Glutamatergic neuron (in vitro differentiated cells): ENCODE measurements at regions not wholly inside any gene's neighbourhood (a gene's known extent, or its start where the extent isn't known, plus 50 kb on each side); places are given as distances from the start of the nearest gene placed in this dataset.

Source experiments
- DNase-seq: peaks from one replicate; pipeline ENCODE4 v3.0.0; 2022
- H3K27ac Mint-ChIP-seq: one replicate; pipeline ENCODE4 v1.8.0; 2020; ENCODE audit warnings: mild to moderate bottlenecking, mixed read lengths, inconsistent platforms; ENCODE audit not compliant: unreplicated experiment
- H3K27me3 Mint-ChIP-seq: one replicate; pipeline ENCODE4 v1.8.0; 2020; ENCODE audit warnings: mild to moderate bottlenecking, moderate library complexity, mixed read lengths, inconsistent platforms; ENCODE audit not compliant: unreplicated experiment
- H3K36me3 Mint-ChIP-seq: one replicate; pipeline ENCODE4 v1.8.0; 2020; ENCODE audit warnings: mild to moderate bottlenecking, mixed read lengths, inconsistent platforms; ENCODE audit not compliant: unreplicated experiment
- H3K4me1 Mint-ChIP-seq: one replicate; pipeline ENCODE4 v1.8.0; 2020; ENCODE audit warnings: mild to moderate bottlenecking, low read depth, mixed read lengths, inconsistent platforms; ENCODE audit not compliant: unreplicated experiment
- H3K4me3 Mint-ChIP-seq: one replicate; pipeline ENCODE4 v1.8.0; 2020; ENCODE audit warnings: mild to moderate bottlenecking, mixed read lengths, inconsistent platforms; ENCODE audit not compliant: unreplicated experiment
- H3K9me3 Mint-ChIP-seq: one replicate; pipeline ENCODE4 v1.8.0; 2020; ENCODE audit warnings: mild to moderate bottlenecking, moderate library complexity, mixed read lengths, inconsistent platforms; ENCODE audit not compliant: unreplicated experiment
- TF ChIP-seq, protein P1 (sequence below): fragments of 200-600 bp; sonication (generic); IDR thresholded peaks from one replicate; pipeline ENCODE4 v1.5.0; 2021; ENCODE audit not compliant: partially characterized antibody, unreplicated experiment

DNA sequence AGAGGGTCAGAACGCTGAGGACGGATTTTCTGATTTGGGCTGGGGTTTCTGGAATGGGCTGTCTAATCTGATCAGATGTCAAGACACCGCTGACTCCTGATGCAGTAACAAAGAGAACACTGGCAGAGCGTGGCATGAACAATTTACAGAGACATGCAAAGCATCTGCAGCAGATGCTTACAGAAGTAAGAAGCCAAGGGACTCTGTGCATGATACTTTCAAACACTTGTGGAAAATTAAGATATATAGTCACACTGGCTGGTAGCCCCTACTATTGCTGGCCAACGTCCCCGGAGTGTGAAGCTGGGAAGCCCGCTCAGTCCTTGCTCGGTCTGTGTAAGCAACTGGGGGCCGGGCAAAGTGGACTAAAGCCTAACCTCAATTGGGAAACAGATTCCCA lies 903.7 kb downstream of the BRD1 start:
- no peak overlapping the region for H3K4me3 Mint-ChIP-seq
- TF ChIP-seq, protein P1, sequence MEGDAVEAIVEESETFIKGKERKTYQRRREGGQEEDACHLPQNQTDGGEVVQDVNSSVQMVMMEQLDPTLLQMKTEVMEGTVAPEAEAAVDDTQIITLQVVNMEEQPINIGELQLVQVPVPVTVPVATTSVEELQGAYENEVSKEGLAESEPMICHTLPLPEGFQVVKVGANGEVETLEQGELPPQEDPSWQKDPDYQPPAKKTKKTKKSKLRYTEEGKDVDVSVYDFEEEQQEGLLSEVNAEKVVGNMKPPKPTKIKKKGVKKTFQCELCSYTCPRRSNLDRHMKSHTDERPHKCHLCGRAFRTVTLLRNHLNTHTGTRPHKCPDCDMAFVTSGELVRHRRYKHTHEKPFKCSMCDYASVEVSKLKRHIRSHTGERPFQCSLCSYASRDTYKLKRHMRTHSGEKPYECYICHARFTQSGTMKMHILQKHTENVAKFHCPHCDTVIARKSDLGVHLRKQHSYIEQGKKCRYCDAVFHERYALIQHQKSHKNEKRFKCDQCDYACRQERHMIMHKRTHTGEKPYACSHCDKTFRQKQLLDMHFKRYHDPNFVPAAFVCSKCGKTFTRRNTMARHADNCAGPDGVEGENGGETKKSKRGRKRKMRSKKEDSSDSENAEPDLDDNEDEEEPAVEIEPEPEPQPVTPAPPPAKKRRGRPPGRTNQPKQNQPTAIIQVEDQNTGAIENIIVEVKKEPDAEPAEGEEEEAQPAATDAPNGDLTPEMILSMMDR, result no peak
- no peaks in the 10 kb centered on the region for H3K27me3 Mint-ChIP-seq
- H3K9me3 Mint-ChIP-seq, result peaks cover 23% of the 10 kb centered on the region
- no peak overlapping the region for H3K27ac Mint-ChIP-seq
- H3K36me3 Mint-ChIP-seq, result no peaks in the 10 kb centered on the region
- H3K4me1 Mint-ChIP-seq, result no peaks in the 10 kb centered on the region
- no peak for DNase-seq

- no peaks in the 10 kb centered on the region for H3K27me3 Mint-ChIP-seq
- TF ChIP-seq, protein P1, result no peak
- no peaks in the 10 kb centered on the region for H3K4me1 Mint-ChIP-seq
- H3K27ac Mint-ChIP-seq, result no peak overlapping the region
- DNase-seq, result no peak
- H3K9me3 Mint-ChIP-seq, result peaks cover 24% of the 10 kb centered on the region
- H3K4me3 Mint-ChIP-seq, result no peak overlapping the region
- H3K36me3 Mint-ChIP-seq, result peaks cover 5% of the 10 kb centered on the region
These were observed 904.4 kb downstream of the BRD1 start for GRCh38 chr22:48923165-48923865.

GRCh38 chr22:48921411-48921903 lies 906.2 kb downstream of the BRD1 start:
- Mint-ChIP-seq H3K9me3 (peaks cover 28% of the 10 kb centered on the region), H3K27me3 (no peaks in the 10 kb centered on the region), H3K36me3 (peaks cover 11% of the 10 kb centered on the region), H3K4me1 (no peaks in the 10 kb centered on the region), H3K4me3 (no peak overlapping the region), H3K27ac (no peak overlapping the region)
- no peak for DNase-seq
- TF ChIP-seq, protein P1, result no peak

DNA sequence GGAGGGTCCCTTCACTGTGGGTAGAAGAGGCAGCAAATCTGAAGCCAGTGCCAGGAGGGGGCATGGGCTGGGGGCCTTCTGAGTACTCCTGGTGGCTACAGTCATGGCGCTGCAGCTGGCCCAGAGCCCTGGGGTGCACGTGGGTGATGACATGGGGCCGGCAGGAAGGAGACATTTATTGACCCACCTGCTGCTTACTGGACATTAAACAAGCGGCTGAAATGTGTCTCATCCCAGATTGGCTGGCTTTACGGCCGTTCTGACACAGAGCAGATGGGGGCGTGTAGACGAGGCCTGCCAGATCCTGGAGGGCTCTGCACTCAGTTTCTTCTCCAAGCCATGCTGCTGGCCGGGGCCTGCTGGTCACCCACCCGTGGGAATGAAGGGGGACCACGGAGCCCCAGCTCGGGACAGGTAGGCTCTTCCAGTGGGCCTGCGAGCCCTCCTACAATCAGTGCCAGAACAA lies 906.9 kb downstream of the BRD1 start:
- no peak for DNase-seq
- Mint-ChIP-seq H3K4me3 (no peak overlapping the region), H3K4me1 (no peaks in the 10 kb centered on the region), H3K27me3 (no peaks in the 10 kb centered on the region), H3K9me3 (peaks cover 27% of the 10 kb centered on the region), H3K27ac (no peak overlapping the region), H3K36me3 (peaks cover 11% of the 10 kb centered on the region)
- TF ChIP-seq, protein P1, result no peak

- Mint-ChIP-seq H3K27ac (no peak overlapping the region), H3K4me1 (no peaks in the 10 kb centered on the region), H3K27me3 (no peaks in the 10 kb centered on the region), H3K36me3 (peaks cover 11% of the 10 kb centered on the region), H3K9me3 (peaks cover 24% of the 10 kb centered on the region), H3K4me3 (no peak overlapping the region)
- no peak for DNase-seq
- TF ChIP-seq, protein P1, result no peak
These were observed 907.7 kb downstream of the BRD1 start for GRCh38 chr22:48919851-48920589.
